Stomach (tissue), 4 donors: ENCODE measurements at regions not wholly inside any gene's neighbourhood (a gene's known extent, or its start where the extent isn't known, plus 50 kb on each side); places are given as distances from the start of the nearest gene placed in this dataset.

Experiments
- CTCF ChIP-seq, 7 experiments: fragments of 450-650 bp in 4 of 7; fragments of 200-600 bp in 3 of 7; sonication (generic) in 3 of 7; IDR thresholded peaks; one replicate each; pipeline ENCODE4 v1.5.1; 2016 to 2019; ENCODE audit warnings: antibody characterized with exemption in 7 of 7, control low read depth in 2 of 7, mild to moderate bottlenecking in 1 of 7
- EP300 ChIP-seq: sonication (generic); formaldehyde crosslinking; IDR thresholded peaks from one replicate; pipeline ENCODE4 v1.6.1; 2017; ENCODE audit warnings: antibody characterized with exemption
- POLR2A ChIP-seq, 4 donors: fragments of 450-650 bp; IDR thresholded peaks; one replicate each; pipeline ENCODE4 v1.6.1; 2016; ENCODE audit warnings: antibody characterized with exemption in 4 of 4, control low read depth in 2 of 4, mild to moderate bottlenecking in 1 of 4, moderate library complexity in 1 of 4

GRCh38 chr5:98398465-98398864 is 375.0 kb upstream of the RGMB start:
- TF ChIP-seq CTCF (IDR thresholded peaks at IDR 0.05) (no peak), EP300 (no peak), POLR2A (IDR thresholded peaks at IDR 0.05) (no peak)
